Transverse colon (tissue), 4 donors: ENCODE measurements at regions not wholly inside any gene's neighbourhood (a gene's known extent, or its start where the extent isn't known, plus 50 kb on each side); places are given as distances from the start of the nearest gene placed in this dataset.

Experiments used
- EP300 ChIP-seq: sonication (generic); formaldehyde crosslinking; IDR thresholded peaks from one replicate; pipeline ENCODE4 v1.6.1; 2017; ENCODE audit warnings: antibody characterized with exemption, low read depth
- POLR2A ChIP-seq: fragments of 450-650 bp; IDR thresholded peaks from one replicate; pipeline ENCODE4 v1.6.1; 2016; ENCODE audit warnings: antibody characterized with exemption, mild to moderate bottlenecking, moderate library complexity
- POLR2AphosphoS5 ChIP-seq, 3 donors: sonication (generic); formaldehyde crosslinking; IDR thresholded peaks; one replicate each; pipeline ENCODE4 v1.6.1; 2016; ENCODE audit warnings: antibody characterized with exemption in 3 of 3
- TF ChIP-seq, protein P1 (sequence below), 5 experiments: fragments of 200-600 bp in 3 of 5; fragments of 450-650 bp in 2 of 5; sonication (generic) in 3 of 5; IDR thresholded peaks; 1 replicate in 2 of 5; 2 replicates in 3 of 5; pipeline ENCODE4 v1.5.1; 2016 to 2017; ENCODE audit warnings: antibody characterized with exemption in 5 of 5, inconsistent platforms in 3 of 5, mild to moderate bottlenecking in 2 of 5, moderate library complexity in 1 of 5

DNA sequence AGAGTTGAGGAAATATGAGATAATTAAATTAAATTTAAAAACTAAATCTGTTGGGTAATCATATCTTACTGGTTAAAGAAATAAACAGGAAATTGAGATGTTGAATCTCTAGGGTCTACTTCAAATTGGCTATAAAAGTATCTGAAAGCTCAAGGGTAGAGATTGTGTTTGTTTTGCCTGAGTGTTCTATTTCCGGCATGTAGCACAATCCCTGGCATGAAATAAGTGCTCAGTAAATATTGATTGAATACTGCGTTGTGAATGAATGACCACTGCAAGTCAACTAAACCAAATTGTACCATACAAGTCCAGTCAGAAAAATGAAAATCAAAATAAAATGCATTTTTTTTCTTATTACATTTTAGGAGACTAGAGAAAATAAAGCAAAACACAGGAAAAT lies 709.8 kb downstream of the EPM2A start:
- TF ChIP-seq POLR2AphosphoS5 (IDR thresholded peaks at IDR 0.05) (no peak), POLR2A (no peak), EP300 (no peak)
- TF ChIP-seq, protein P1, sequence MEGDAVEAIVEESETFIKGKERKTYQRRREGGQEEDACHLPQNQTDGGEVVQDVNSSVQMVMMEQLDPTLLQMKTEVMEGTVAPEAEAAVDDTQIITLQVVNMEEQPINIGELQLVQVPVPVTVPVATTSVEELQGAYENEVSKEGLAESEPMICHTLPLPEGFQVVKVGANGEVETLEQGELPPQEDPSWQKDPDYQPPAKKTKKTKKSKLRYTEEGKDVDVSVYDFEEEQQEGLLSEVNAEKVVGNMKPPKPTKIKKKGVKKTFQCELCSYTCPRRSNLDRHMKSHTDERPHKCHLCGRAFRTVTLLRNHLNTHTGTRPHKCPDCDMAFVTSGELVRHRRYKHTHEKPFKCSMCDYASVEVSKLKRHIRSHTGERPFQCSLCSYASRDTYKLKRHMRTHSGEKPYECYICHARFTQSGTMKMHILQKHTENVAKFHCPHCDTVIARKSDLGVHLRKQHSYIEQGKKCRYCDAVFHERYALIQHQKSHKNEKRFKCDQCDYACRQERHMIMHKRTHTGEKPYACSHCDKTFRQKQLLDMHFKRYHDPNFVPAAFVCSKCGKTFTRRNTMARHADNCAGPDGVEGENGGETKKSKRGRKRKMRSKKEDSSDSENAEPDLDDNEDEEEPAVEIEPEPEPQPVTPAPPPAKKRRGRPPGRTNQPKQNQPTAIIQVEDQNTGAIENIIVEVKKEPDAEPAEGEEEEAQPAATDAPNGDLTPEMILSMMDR (IDR thresholded peaks at IDR 0.05) = no peak
